GM12873 (cell line): ENCODE measurements at regions not wholly inside any gene's neighbourhood (a gene's known extent, or its start where the extent isn't known, plus 50 kb on each side); places are given as distances from the start of the nearest gene placed in this dataset.

Experiments used
- CTCF ChIP-seq: IDR thresholded peaks from 2 replicates; pipeline ENCODE4 v1.5.1; 2012; ENCODE audit warnings: low read depth, mild to moderate bottlenecking, moderate library complexity, low read length, control low read depth; ENCODE audit not compliant: insufficient read depth; ENCODE audit errors: missing control alignments

DNA sequence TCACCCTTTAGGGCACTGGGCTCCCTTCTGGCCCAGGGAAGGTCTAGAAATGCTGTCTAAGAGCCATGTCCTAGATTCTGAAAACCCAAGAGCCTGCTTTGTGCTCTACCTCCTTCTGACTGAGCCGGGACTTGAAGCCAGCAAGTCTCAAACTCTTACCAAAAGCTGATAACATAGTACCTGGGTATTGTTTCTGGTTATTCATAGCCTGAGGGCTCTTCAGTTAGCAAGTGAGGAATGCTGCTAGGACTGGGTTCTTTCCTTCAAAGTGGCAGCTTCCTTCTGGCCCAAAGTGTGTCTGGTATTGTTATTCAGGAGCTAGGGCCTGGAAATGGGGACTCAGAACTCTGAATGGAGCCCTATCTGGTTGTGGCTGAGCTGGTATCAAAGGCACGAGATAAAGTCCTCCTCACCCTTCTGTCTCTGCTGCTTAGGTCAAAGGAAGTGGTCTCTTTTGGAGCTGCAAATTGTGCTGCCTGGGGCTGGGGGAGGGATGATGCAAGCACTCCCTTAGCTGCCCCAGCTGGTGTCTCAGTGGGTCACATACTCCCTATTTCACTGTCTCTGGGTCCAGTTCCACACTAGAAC lies 696.0 kb upstream of the CCDC179 start:
- TF ChIP-seq CTCF, result no peak

DNA sequence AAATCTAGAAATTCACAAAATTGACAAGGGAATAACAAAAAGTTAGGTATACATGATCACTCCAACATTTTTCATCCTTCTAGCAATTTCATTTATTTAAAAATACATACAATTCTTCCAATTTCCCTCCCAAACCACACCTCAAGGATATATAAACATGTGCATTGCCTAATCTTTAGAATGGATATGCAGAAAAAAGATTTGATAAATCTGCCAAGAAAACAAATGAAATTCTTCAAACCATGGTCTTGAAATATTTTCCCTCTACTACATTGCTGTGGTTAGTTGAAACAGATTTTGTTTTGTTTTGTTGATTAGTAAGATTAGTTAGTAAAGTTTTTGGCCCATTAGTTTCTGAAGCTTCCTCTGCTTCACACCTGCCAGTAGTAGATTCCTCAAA lies 703.3 kb upstream of the CCDC179 start:
- no peak for TF ChIP-seq CTCF

DNA sequence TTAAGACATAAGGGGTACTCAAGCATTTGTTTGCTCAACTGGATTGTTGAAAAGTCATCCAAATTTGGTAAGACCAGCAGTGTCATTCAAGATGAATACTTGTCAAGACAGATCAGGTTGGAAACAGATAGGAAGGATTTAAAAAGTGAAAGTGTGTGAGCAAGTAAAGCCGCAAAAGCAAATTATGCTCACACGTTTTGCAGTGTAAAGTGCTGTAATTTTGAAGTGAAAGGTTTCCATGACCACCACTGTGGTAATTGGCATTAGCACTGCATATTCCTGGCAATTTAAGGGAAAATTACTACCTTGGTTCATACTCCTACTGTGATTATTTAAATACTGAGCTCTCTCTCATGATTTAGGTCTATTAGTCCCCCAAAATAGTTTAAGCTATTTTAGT lies 704.1 kb upstream of the CCDC179 start:
- no peak for TF ChIP-seq CTCF

GRCh38 chr11:23569134-23569533 lies 708.9 kb upstream of the CCDC179 start:
- no peak for TF ChIP-seq CTCF

GRCh38 chr11:23569547-23569946 lies 709.3 kb upstream of the CCDC179 start:
- TF ChIP-seq CTCF, result no peak

DNA sequence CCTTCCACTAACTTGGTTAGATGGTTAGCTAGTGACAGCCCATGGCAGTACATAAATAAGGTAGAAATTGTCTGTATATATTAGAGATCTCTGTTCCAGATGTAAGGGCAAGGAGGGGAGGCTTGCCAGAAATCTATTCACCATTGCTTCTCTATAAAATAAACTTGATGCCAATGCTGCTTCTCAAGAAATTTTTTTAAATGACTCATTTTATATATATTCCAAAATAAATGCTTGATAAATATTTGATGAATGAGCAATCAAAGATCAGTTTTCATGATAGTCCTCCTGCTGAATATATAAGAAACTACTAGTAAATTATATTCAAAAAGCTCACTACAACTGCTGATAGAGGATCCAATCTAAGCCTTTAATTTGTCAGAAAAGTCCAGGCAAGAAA lies 710.6 kb upstream of the CCDC179 start:
- no peak for TF ChIP-seq CTCF

DNA sequence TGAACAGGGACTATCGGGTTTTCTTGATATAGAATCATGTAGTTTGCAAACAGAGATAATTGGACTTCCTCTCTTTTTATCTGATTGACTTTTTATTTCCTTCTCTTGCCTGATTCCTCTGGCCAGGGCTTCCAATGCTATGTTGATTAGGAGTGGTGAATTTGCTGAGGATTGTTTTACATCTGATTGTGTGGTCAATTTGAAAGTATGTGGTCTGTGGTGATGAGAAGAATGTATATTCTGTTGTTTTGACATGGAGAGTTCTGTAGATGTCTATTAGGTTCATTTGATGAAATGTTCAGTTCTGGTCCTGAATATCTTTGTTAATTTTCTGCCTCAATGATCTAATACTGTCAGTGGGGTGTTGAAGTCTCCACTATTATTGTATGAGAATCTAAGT lies 713.2 kb upstream of the CCDC179 start:
- no peak for TF ChIP-seq CTCF
